Peyer's patch (tissue), 4 donors: ENCODE measurements at regions not wholly inside any gene's neighbourhood (a gene's known extent, or its start where the extent isn't known, plus 50 kb on each side); places are given as distances from the start of the nearest gene placed in this dataset.
A peak's percentile ranks its signal among the peaks of the same experiment; 100 is the strongest.

Experiments
- DNase-seq, 3 donors: peaks; one replicate each; pipeline ENCODE4 v3.0.0-alpha.2; 2017 to 2019
- H3K27ac ChIP-seq, 4 donors: fragments of 200-600 bp; sonication (generic); one replicate each; pipeline ENCODE4 v1.5.1; 2016 to 2019
- H3K27me3 ChIP-seq, 2 donors: fragments of 200-600 bp; sonication (generic); one replicate each; pipeline ENCODE4 v1.5.1; 2019
- H3K36me3 ChIP-seq, 3 donors: fragments of 200-600 bp; sonication (generic); one replicate each; pipeline ENCODE4 v1.5.1; 2016 to 2019
- H3K4me1 ChIP-seq, 4 donors: fragments of 200-600 bp; sonication (generic); one replicate each; pipeline ENCODE4 v1.5.1; 2016 to 2019
- H3K4me3 ChIP-seq, 4 donors: fragments of 200-600 bp; sonication (generic); 1 replicate in 3 of 4; 2 replicates in 1 of 4; pipeline ENCODE4 v1.5.1; 2016 to 2019; ENCODE audit warnings: mild to moderate bottlenecking in 1 of 4
- H3K9me3 ChIP-seq, 4 donors: fragments of 200-600 bp; sonication (generic); one replicate each; pipeline ENCODE4 v1.5.1; 2016 to 2019; ENCODE audit warnings: mild to moderate bottlenecking in 1 of 4
- CTCF ChIP-seq, 6 experiments: fragments of 450-650 bp in 4 of 6; fragments of 200-600 bp in 2 of 6; sonication (generic) in 1 of 6; IDR thresholded peaks; one replicate each; pipeline ENCODE4 v1.5.1; 2017 to 2019; ENCODE audit warnings: antibody characterized with exemption in 6 of 6, mild to moderate bottlenecking in 3 of 6, moderate library complexity in 1 of 6
- POLR2A ChIP-seq, 2 donors: fragments of 450-650 bp; IDR thresholded peaks; one replicate each; pipeline ENCODE4 v1.5.1; 2017; ENCODE audit warnings: antibody characterized with exemption in 2 of 2, mild to moderate bottlenecking in 2 of 2, moderate library complexity in 2 of 2

DNA sequence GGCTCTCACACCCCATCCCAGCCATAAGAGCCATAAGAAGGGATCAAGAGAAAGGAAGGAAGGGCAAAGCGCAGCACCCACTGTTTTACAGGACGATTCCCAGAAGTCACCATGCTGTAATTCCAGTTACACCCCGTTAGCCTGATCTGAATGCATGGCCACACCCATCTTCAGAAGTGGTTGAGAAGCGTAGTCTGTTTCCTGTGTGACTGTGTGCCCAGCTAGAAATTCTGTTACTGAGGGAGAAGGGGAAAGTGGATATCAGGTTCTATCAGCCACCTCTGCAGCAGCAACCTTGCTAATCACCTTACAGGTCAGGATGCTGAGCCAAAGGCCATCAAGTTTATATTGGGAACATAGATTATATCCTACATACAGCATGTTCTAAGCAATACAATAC is 260.0 kb downstream of the ABHD5 start:
- Histone ChIP-seq H3K27ac (no peak overlapping the region), H3K4me3 (no peak overlapping the region), H3K9me3 (no peaks in the 10 kb centered on the region), H3K36me3 (no peaks in the 10 kb centered on the region), H3K27me3 (no peaks in the 10 kb centered on the region), H3K4me1 (peaks cover 0 to 6% (median 0%) of the 10 kb centered on the region in 4 donors)
- no peak for TF ChIP-seq CTCF (IDR thresholded peaks at IDR 0.05)
- no peak for TF ChIP-seq POLR2A (IDR thresholded peaks at IDR 0.05)
- DNase-seq: no peak

DNA sequence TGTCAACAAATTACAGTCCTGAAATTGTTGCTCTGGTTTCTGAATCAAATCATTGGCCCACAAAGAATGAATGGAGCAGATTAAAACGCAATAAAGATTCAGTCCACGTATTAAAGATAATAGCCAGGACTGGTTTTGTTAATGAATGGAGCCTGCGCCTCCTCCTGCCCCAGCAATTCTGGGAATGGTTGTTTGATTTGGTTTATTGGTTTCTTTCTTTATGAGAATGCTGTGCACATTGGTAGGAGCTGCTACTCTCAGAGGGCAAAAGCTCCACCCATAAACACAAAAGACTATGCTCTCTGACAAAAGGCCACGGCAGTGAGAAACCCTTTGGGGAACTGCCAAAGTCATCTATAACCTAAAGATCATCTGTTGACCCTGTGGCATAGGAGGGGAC is 261.1 kb downstream of the ABHD5 start:
- H3K36me3 ChIP-seq: no peaks in the 10 kb centered on the region
- no peaks in the 10 kb centered on the region for H3K27me3 ChIP-seq

DNA sequence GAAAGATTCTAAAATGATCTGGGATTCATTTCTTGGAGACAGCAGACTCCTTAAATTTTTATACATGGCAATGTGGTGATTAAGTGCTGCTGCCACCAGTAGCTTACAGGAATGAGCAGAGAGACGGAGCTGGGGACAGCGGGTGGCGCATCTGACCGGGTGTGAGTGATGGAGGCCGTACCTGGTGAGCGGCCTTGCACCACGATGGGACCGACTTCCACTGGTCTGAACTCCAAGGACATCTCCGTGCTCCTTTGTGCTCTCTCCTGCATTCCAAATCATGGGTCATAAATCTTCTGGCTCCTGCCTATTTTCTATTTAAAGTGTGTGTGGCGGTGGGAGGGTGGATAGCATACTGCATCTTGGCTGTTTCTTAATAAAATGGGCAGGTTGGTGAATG is 262.6 kb downstream of the ABHD5 start:
- peaks cover 0 to 6% (median 0%) of the 10 kb centered on the region in 4 donors for H3K4me1 ChIP-seq
- DNase-seq: no peak
- no peak overlapping the region for H3K27ac ChIP-seq
- TF ChIP-seq CTCF (IDR thresholded peaks at IDR 0.05) (no peak), POLR2A (IDR thresholded peaks at IDR 0.05) (no peak)
- H3K27me3 ChIP-seq: no peaks in the 10 kb centered on the region
- no peak overlapping the region for H3K4me3 ChIP-seq
- no peaks in the 10 kb centered on the region for H3K36me3 ChIP-seq
- no peaks in the 10 kb centered on the region for H3K9me3 ChIP-seq

More for the DNA sequence above, 261.1 kb downstream of the ABHD5 start:
- TF ChIP-seq CTCF (IDR thresholded peaks at IDR 0.05) (no peak), POLR2A (IDR thresholded peaks at IDR 0.05) (no peak)
- Histone ChIP-seq H3K27ac (no peak overlapping the region), H3K9me3 (no peaks in the 10 kb centered on the region), H3K4me3 (no peak overlapping the region), H3K4me1 (peaks cover 0 to 6% (median 0%) of the 10 kb centered on the region in 4 donors)
- DNase-seq: no peak

DNA sequence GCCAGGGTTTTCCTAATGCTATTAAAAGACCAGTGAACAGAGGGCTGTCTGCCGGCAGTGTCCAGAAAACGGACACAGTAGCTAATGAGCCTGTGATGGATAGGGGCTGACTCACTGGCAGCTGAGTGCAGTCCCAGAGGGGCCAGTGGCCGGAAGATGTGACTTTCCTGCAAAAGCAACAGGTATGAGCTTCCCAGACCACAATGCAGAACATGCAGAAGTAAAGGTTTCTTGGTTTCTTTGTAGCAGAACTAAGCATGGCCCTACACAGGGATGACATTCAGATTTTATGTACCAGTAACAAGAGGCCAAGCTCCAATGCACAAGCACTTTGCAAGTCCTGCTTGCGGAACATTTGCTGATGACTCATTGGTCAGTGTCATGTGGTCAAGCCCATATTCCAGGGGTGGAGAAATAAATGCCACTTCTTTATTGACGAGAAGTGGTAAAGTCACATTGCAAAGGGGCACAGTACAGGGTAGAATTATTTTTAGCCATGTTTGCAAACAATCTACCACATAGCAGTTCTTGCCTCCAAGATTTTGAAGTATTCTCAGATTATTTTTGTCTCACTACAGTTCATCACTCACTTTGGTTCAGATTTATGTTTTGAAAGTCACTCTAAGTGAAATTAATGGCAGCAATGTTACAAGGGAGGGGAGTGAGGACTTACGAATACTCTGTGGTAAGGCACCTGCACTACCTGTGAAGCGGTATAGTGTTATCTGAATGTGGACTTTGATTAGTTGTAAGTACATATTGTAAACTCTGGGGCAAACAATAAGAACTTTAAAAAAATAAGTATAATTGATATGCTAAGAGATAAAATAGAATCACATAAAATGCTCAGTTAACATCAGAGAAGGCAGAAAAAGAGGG is 263.3 kb downstream of the ABHD5 start:
- peak in 1 of 3 donors; percentile 71 for DNase-seq
- peak overlapping the region in 1 of 4 donors; percentile 75 for H3K27ac ChIP-seq
- peaks cover 0 to 6% (median 0%) of the 10 kb centered on the region in 4 donors for H3K4me1 ChIP-seq
- no peak overlapping the region for H3K4me3 ChIP-seq
- no peaks in the 10 kb centered on the region for H3K36me3 ChIP-seq
- no peaks in the 10 kb centered on the region for H3K27me3 ChIP-seq
- H3K9me3 ChIP-seq: no peaks in the 10 kb centered on the region
- TF ChIP-seq CTCF (IDR thresholded peaks at IDR 0.05): no peak

DNA sequence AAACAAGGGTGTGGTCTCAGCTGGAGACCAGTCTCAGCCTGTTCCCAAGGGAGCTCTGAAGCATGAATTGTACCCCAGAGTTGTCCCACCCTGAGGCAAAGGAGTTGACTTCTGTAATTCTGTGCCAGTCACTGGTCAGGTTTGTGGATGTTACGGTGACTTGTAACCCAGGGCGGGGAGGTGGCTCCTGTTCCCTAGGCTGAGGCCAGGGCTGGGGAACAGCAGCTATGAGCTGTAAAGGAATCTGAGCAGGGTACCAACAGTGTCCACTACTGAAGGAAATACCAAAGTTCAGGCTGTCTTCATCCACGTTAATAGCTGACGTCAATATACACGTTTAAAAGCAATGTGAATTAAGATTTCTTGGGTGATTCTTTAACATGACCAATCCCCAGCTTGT is 266.2 kb downstream of the ABHD5 start:
- H3K4me3 ChIP-seq: no peak overlapping the region
- H3K4me1 ChIP-seq: peaks cover 0 to 6% (median 0%) of the 10 kb centered on the region in 4 donors
- no peaks in the 10 kb centered on the region for H3K36me3 ChIP-seq
- no peaks in the 10 kb centered on the region for H3K9me3 ChIP-seq
- DNase-seq: no peak
- H3K27me3 ChIP-seq: no peaks in the 10 kb centered on the region
- no peak overlapping the region for H3K27ac ChIP-seq
- no peak for TF ChIP-seq POLR2A (IDR thresholded peaks at IDR 0.05)
- TF ChIP-seq CTCF (IDR thresholded peaks at IDR 0.05): no peak
